Lower leg skin (tissue), 3 donors: ENCODE measurements at regions not wholly inside any gene's neighbourhood (a gene's known extent, or its start where the extent isn't known, plus 50 kb on each side); places are given as distances from the start of the nearest gene placed in this dataset.

Source experiments
- POLR2A ChIP-seq, 2 donors: fragments of 450-650 bp; IDR thresholded peaks; one replicate each; pipeline ENCODE4 v1.6.1; 2016 to 2017; ENCODE audit warnings: antibody characterized with exemption in 2 of 2, mild to moderate bottlenecking in 1 of 2, moderate library complexity in 1 of 2
- TF ChIP-seq, protein P1 (sequence below), 3 donors: fragments of 450-650 bp; IDR thresholded peaks; one replicate each; pipeline ENCODE4 v1.5.1; 2016; ENCODE audit warnings: antibody characterized with exemption in 3 of 3, mild to moderate bottlenecking in 3 of 3, moderate library complexity in 2 of 3

DNA sequence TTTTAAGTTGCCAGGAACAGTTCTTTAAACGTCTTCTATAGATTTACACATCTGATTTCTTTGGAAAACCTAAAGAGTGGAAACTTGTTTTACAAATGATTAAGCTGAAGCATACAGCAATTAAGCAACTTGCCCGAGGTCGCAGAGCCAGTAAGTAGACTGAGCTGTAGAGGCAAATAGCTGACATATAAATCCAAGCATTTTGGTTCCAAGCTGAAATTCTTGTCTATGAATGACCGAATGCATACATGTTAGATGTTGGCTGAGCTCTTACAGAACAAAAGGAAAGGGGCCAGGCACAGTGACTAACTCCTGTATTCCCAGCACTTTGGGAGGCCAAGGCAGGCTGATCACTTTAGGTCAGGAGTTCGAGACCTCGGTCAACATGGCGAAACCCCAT is 101.8 kb upstream of the SGK1 start:
- TF ChIP-seq, protein P1, sequence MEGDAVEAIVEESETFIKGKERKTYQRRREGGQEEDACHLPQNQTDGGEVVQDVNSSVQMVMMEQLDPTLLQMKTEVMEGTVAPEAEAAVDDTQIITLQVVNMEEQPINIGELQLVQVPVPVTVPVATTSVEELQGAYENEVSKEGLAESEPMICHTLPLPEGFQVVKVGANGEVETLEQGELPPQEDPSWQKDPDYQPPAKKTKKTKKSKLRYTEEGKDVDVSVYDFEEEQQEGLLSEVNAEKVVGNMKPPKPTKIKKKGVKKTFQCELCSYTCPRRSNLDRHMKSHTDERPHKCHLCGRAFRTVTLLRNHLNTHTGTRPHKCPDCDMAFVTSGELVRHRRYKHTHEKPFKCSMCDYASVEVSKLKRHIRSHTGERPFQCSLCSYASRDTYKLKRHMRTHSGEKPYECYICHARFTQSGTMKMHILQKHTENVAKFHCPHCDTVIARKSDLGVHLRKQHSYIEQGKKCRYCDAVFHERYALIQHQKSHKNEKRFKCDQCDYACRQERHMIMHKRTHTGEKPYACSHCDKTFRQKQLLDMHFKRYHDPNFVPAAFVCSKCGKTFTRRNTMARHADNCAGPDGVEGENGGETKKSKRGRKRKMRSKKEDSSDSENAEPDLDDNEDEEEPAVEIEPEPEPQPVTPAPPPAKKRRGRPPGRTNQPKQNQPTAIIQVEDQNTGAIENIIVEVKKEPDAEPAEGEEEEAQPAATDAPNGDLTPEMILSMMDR (IDR thresholded peaks at IDR 0.05) = no peak
- no peak for TF ChIP-seq POLR2A (IDR thresholded peaks at IDR 0.05)
